ENCODE measurements at regions not wholly inside any gene's neighbourhood (a gene's known extent, or its start where the extent isn't known, plus 50 kb on each side); places are given as distances from the start of the nearest gene placed in this dataset.

- TF ChIP-seq, protein P1, sequence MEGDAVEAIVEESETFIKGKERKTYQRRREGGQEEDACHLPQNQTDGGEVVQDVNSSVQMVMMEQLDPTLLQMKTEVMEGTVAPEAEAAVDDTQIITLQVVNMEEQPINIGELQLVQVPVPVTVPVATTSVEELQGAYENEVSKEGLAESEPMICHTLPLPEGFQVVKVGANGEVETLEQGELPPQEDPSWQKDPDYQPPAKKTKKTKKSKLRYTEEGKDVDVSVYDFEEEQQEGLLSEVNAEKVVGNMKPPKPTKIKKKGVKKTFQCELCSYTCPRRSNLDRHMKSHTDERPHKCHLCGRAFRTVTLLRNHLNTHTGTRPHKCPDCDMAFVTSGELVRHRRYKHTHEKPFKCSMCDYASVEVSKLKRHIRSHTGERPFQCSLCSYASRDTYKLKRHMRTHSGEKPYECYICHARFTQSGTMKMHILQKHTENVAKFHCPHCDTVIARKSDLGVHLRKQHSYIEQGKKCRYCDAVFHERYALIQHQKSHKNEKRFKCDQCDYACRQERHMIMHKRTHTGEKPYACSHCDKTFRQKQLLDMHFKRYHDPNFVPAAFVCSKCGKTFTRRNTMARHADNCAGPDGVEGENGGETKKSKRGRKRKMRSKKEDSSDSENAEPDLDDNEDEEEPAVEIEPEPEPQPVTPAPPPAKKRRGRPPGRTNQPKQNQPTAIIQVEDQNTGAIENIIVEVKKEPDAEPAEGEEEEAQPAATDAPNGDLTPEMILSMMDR (IDR thresholded peaks at IDR 0.05; ENCODE audit: low read depth, low read length), result no peak
- no peak for TF ChIP-seq EZH2phosphoT487 (IDR thresholded peaks at IDR 0.05; ENCODE audit: low read depth)
Observed at GRCh38 chr1:9440763-9441194, 98.5 kb upstream of the SLC25A33 start.
